Gastroesophageal sphincter (tissue), 3 donors: ENCODE measurements at regions not wholly inside any gene's neighbourhood (a gene's known extent, or its start where the extent isn't known, plus 50 kb on each side); places are given as distances from the start of the nearest gene placed in this dataset.

Experiments
- EP300 ChIP-seq: sonication (generic); formaldehyde crosslinking; IDR thresholded peaks from one replicate; pipeline ENCODE4 v1.6.1; 2017; ENCODE audit warnings: antibody characterized with exemption, mild to moderate bottlenecking
- POLR2A ChIP-seq, 2 donors: fragments of 450-650 bp; IDR thresholded peaks; one replicate each; pipeline ENCODE4 v1.6.1; 2017; ENCODE audit warnings: antibody characterized with exemption in 2 of 2, mild to moderate bottlenecking in 2 of 2, moderate library complexity in 1 of 2
- POLR2AphosphoS5 ChIP-seq: sonication (generic); formaldehyde crosslinking; IDR thresholded peaks from one replicate; pipeline ENCODE4 v1.6.1; 2017; ENCODE audit warnings: antibody characterized with exemption
- TF ChIP-seq, protein P1 (sequence below), 4 experiments: fragments of 200-600 bp in 2 of 4; fragments of 450-650 bp in 2 of 4; sonication (generic) in 1 of 4; IDR thresholded peaks; one replicate each; pipeline ENCODE4 v1.5.1; 2017 to 2019; ENCODE audit warnings: antibody characterized with exemption in 4 of 4, mild to moderate bottlenecking in 2 of 4, moderate library complexity in 2 of 4

DNA sequence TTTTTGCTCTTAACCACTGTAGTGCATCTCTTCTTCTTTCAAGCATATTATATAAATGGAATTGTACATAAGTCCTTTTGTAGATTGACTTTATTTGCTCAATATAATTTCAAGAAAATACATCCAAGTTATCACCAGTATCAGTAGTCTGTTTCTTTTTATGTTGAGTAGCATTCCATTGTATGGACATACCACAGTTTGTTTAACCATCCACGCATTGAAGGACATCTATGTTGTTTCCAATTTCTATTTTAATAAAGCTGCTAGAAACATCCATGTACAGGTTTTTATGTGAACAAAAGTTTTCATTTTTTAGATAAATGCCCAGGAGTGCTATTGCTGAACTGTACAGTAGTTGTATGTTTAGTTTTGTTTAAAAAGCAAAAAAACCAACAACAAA is 387.5 kb upstream of the SOX11 start:
- TF ChIP-seq, protein P1, sequence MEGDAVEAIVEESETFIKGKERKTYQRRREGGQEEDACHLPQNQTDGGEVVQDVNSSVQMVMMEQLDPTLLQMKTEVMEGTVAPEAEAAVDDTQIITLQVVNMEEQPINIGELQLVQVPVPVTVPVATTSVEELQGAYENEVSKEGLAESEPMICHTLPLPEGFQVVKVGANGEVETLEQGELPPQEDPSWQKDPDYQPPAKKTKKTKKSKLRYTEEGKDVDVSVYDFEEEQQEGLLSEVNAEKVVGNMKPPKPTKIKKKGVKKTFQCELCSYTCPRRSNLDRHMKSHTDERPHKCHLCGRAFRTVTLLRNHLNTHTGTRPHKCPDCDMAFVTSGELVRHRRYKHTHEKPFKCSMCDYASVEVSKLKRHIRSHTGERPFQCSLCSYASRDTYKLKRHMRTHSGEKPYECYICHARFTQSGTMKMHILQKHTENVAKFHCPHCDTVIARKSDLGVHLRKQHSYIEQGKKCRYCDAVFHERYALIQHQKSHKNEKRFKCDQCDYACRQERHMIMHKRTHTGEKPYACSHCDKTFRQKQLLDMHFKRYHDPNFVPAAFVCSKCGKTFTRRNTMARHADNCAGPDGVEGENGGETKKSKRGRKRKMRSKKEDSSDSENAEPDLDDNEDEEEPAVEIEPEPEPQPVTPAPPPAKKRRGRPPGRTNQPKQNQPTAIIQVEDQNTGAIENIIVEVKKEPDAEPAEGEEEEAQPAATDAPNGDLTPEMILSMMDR (IDR thresholded peaks at IDR 0.05) = no peak
- TF ChIP-seq POLR2A (IDR thresholded peaks at IDR 0.05) = no peak
- no peak for TF ChIP-seq POLR2AphosphoS5
- TF ChIP-seq EP300 = no peak
